Bronchial epithelial cell (primary cell): ENCODE measurements at regions not wholly inside any gene's neighbourhood (a gene's known extent, or its start where the extent isn't known, plus 50 kb on each side); places are given as distances from the start of the nearest gene placed in this dataset.

Source experiments
- DNase-seq: peaks from one replicate; pipeline ENCODE4 v3.0.0-alpha.2; 2010; ENCODE audit warnings: low read depth
- FAIRE-seq: peaks from 2 replicates; lab custom pipeline; 2011; peaks lifted over from hg19 to GRCh38; lab: Jason Lieb, UNC
- H3K27me3 ChIP-seq: 2 replicates; pipeline ENCODE4 v1.5.1; 2011; ENCODE audit warnings: low read length; ENCODE audit not compliant: control insufficient read depth, insufficient read depth
- H3K36me3 ChIP-seq: 2 replicates; pipeline ENCODE4 v1.5.1; 2011; ENCODE audit warnings: low read length; ENCODE audit not compliant: control insufficient read depth, insufficient read depth
- H3K4me3 ChIP-seq: 2 replicates; pipeline ENCODE4 v1.5.1; 2011; ENCODE audit warnings: mild to moderate bottlenecking, low read depth, low read length, control low read depth
- TF ChIP-seq, protein P1 (sequence below): IDR thresholded peaks from 2 replicates; pipeline ENCODE4 v1.5.1; 2011; ENCODE audit warnings: mild to moderate bottlenecking, moderate library complexity, low read length, control low read depth, inconsistent platforms; ENCODE audit not compliant: insufficient read depth, severe bottlenecking

DNA sequence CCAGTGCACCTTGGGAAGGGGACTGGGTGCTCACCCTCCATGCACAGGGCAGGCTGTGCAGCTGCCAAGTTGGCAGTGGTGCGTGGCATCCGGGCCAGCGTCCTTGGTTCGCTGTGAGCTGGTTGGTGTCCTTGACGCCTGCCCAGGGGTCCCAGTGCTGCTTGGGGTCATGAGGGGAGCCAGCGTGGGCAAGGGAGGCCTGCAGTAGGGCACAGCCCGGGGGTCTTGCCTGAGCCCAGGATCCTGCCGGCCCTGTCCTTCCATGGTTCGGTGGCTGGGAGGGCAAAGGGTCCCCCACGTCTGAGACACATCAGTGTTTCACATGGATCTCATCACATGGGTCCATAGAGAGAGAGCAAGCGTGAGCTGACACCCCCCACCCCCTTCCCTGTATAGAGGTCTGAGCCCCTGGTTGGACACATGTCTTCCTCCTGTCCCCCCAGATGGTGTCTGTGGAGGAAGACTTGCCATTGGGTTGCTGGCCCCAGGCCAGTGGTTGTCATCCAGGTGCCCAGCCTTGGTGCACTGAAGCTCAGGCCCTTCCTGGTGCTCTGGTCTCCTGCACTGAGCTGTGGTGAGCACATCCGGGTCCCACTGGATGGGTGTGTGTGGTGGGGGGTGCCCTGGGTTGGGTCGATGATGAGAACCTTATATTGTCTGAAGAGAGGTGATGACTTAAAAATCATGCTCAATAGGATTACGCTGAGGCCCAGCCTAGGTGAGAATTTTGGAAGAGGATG lies 232.3 kb downstream of the SNRPN start:
- FAIRE-seq, result no peak
- Histone ChIP-seq H3K27me3 (no peaks in the 10 kb centered on the region), H3K36me3 (no peaks in the 10 kb centered on the region), H3K4me3 (no peak overlapping the region)
- TF ChIP-seq, protein P1, sequence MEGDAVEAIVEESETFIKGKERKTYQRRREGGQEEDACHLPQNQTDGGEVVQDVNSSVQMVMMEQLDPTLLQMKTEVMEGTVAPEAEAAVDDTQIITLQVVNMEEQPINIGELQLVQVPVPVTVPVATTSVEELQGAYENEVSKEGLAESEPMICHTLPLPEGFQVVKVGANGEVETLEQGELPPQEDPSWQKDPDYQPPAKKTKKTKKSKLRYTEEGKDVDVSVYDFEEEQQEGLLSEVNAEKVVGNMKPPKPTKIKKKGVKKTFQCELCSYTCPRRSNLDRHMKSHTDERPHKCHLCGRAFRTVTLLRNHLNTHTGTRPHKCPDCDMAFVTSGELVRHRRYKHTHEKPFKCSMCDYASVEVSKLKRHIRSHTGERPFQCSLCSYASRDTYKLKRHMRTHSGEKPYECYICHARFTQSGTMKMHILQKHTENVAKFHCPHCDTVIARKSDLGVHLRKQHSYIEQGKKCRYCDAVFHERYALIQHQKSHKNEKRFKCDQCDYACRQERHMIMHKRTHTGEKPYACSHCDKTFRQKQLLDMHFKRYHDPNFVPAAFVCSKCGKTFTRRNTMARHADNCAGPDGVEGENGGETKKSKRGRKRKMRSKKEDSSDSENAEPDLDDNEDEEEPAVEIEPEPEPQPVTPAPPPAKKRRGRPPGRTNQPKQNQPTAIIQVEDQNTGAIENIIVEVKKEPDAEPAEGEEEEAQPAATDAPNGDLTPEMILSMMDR, result no peak
- DNase-seq, result no peak

GRCh38 chr15:25188051-25188450 lies 233.3 kb downstream of the SNRPN start:
- Histone ChIP-seq H3K27me3 (no peaks in the 10 kb centered on the region), H3K4me3 (no peak overlapping the region), H3K36me3 (no peaks in the 10 kb centered on the region)
- DNase-seq, result no peak
- no peak for FAIRE-seq
- TF ChIP-seq, protein P1, result no peak

DNA sequence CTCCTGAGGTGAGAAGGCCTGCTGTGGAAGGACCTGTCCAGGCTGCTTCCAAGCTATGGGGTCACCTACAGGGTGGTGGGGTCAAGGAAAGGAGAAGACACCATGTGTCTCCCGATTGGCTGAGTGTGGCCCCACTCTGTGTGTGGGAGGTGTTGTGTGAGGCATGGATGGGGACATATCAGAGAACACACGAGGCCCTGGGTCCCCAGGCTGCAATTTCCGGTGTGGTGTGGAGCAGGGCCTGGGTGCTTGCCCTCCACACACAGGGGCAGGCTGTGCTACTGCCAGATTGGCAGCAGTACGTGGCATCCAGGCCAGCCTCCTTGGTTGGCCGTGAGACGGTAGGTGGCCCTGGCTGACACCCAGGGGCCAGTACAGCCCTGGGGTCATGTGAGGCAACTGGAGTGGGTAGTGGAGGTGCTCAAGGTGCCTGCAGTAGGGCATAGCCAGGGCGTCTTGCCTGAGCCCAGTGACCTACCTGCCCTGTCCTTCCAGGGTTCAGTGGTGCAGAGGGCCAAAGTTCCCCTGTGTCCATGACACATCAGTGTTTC lies 233.8 kb downstream of the SNRPN start:
- FAIRE-seq, result no peak
- H3K27me3 ChIP-seq, result no peaks in the 10 kb centered on the region
- TF ChIP-seq, protein P1, result no peak
- DNase-seq, result no peak
- H3K4me3 ChIP-seq, result no peak overlapping the region
- H3K36me3 ChIP-seq, result no peaks in the 10 kb centered on the region

DNA sequence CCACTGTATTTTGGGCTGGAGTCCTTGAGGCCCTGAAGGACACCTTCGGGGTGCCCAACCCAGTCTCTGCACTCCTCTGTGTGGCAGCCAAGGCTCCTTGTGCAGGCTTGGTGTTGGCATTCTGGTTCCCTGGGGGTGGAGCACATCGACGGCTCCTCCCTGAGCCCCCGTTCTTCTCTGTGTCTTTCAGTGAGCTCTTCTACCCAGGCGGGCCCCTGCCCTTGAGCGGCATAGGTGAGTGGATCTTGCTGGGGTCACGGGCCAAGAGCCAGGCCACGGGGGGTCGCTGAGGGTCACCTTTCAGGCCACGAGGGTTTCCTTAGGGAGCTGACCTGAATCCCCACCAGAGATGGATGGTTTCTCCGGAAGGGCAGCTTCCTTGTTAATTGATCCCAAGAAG lies 234.8 kb downstream of the SNRPN start:
- FAIRE-seq (no peak), DNase-seq (no peak)

DNA sequence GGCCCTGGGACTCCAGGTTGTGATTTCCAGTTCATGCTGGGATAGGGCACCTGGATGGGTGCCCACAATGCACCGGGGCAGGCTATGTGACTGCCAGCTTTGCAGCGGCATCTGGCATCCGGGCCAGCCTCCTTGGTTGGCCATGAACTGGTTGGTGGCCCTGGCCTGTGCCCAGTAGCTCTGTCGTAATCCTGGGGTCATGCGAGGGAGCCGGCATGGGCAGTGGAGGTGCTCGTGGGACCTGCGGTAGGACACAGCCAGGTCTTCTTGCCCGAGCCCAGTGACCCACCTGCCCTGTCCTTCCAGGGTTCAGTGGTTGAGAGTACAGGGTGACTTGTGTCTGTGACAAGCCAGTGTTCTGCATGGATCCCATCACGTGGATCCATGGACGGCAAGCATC lies 237.9 kb downstream of the SNRPN start:
- TF ChIP-seq, protein P1, result no peak
- Histone ChIP-seq H3K36me3 (no peaks in the 10 kb centered on the region), H3K27me3 (no peaks in the 10 kb centered on the region), H3K4me3 (no peak overlapping the region)
- DNase-seq (no peak), FAIRE-seq (no peak)

More for the DNA sequence above, 234.8 kb downstream of the SNRPN start:
- Histone ChIP-seq H3K27me3 (no peaks in the 10 kb centered on the region), H3K4me3 (no peak overlapping the region), H3K36me3 (no peaks in the 10 kb centered on the region)
- TF ChIP-seq, protein P1, result no peak

- H3K27me3 ChIP-seq, result no peaks in the 10 kb centered on the region
- H3K4me3 ChIP-seq, result no peak overlapping the region
- no peak for FAIRE-seq
- H3K36me3 ChIP-seq, result no peaks in the 10 kb centered on the region
- TF ChIP-seq, protein P1, result no peak
- DNase-seq, result no peak
These were observed 231.5 kb downstream of the UBE3A start for GRCh38 chr15:25207369-25207768.
